ENCODE measurements at regions not wholly inside any gene's neighbourhood (a gene's known extent, or its start where the extent isn't known, plus 50 kb on each side); places are given as distances from the start of the nearest gene placed in this dataset.

- no peak for TF ChIP-seq KDM2A (CRISPR knock-in tag; IDR thresholded peaks at IDR 0.05; ENCODE audit: borderline replicate concordance, low read depth)
- no peak for TF ChIP-seq GATAD2A (CRISPR knock-in tag; IDR thresholded peaks at IDR 0.05)
- WGBS (ENCODE audit: low lambda C conversion rate), result 0% methylated on average over 2 of the region's 2 CpGs
- BruUV-seq (replicated peaks), result no TSS peak
- DNase-seq (ENCODE audit: low spot score) (no peak), FAIRE-seq (no peak), ATAC-seq (no peak)
- H3K4me1 ChIP-seq (ENCODE audit: insufficient read depth, low read length), result no peaks in the 10 kb centered on the region
- H3K36me3 ChIP-seq (replicated peaks in 1 of 2; ENCODE audit: control insufficient read depth in 1 of 2, insufficient read depth in 2 of 2, low read length in 2 of 2), result no peaks in the 10 kb centered on the region
- H3K79me2 ChIP-seq (ENCODE audit: insufficient read depth, low read length), result no peaks in the 10 kb centered on the region
- no peak overlapping the region for H3K9ac ChIP-seq (ENCODE audit: insufficient read depth, low read depth, low read length)
- intact Hi-C loops (cut with micrococcal nuclease; ENCODE audit: unreplicated experiment) (no loop called here), in situ Hi-C loops (cut with HindIII; ENCODE audit: extremely low pct_ligation_motif_present, low pct_unique_long_range_greater_than_20kb) (no loop called here)
- CTCF ChIA-PET (ENCODE audit: low intra/inter-chr PET ratio, low total read pairs), result no interaction called here
- POLR2A ChIA-PET, result no interaction called here
- H3K27me3 ChIP-seq (ENCODE audit: control insufficient read depth in 1 of 2, insufficient read depth in 2 of 2, low read length in 2 of 2), result no peaks in the 10 kb centered on the region
- peaks cover 99% of the 10 kb centered on the region for H3K9me3 ChIP-seq (ENCODE audit: low read length)
- no peak overlapping the region for H2AFZ ChIP-seq (ENCODE audit: low read length)
- no peak overlapping the region for H3K27ac ChIP-seq (ENCODE audit: extremely low read length, insufficient read depth, low read length)
- no peak overlapping the region for H3K4me3 ChIP-seq (replicated peaks in 1 of 3; ENCODE audit: insufficient read depth in 1 of 3, low read depth in 2 of 3, low read length in 3 of 3)
- no peak overlapping the region for H3K4me2 ChIP-seq (ENCODE audit: low read depth, low read length)
- H4K20me1 ChIP-seq (ENCODE audit: insufficient read depth, low read length), result no peaks in the 10 kb centered on the region
These were observed 902.7 kb downstream of the BCL11B start for GRCh38 chr14:98369344-98369743.

DNA sequence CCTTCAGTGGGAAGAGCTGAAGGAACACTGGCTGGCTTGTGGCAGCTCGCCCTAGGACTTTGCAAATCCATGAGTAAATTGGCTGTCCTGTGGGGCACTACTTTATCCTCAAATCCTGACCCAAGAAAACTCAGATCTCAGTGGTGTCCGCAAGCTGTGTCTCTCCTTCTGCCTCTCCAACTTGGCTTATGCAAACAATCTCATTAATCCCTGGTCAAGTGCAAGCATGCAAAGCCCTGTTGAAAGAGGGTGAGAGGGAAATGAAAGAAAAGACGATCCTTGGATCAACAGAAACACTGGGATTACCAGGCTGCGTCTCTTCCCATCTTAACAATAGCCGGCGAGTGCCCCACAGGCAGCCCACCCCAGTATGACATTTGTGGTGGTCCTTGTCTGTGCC is 901.6 kb downstream of the BCL11B start:
- BruUV-seq (replicated peaks), result no TSS peak
- H3K9me3 ChIP-seq (ENCODE audit: low read length), result peaks cover 99% of the 10 kb centered on the region
- DNase-seq (ENCODE audit: low spot score) (no peak), FAIRE-seq (no peak), ATAC-seq (no peak)
- H3K79me2 ChIP-seq (ENCODE audit: insufficient read depth, low read length), result no peaks in the 10 kb centered on the region
- H3K9ac ChIP-seq (ENCODE audit: insufficient read depth, low read depth, low read length), result no peak overlapping the region
- no peak overlapping the region for H2AFZ ChIP-seq (ENCODE audit: low read length)
- no peak overlapping the region for H3K4me3 ChIP-seq (replicated peaks in 1 of 3; ENCODE audit: insufficient read depth in 1 of 3, low read depth in 2 of 3, low read length in 3 of 3)
- no peaks in the 10 kb centered on the region for H3K27me3 ChIP-seq (ENCODE audit: control insufficient read depth in 1 of 2, insufficient read depth in 2 of 2, low read length in 2 of 2)
- in situ Hi-C loops (cut with HindIII; ENCODE audit: extremely low pct_ligation_motif_present, low pct_unique_long_range_greater_than_20kb), result no loop called here
- POLR2A ChIA-PET, result no interaction called here
- TF ChIP-seq ZNF496 (CRISPR knock-in tag; IDR thresholded peaks at IDR 0.05; ENCODE audit: insufficient replicate concordance) (no peak), PRMT3 (CRISPR knock-in tag; IDR thresholded peaks at IDR 0.05; ENCODE audit: borderline replicate concordance, low read depth) (no peak), ZNF75D (CRISPR knock-in tag; IDR thresholded peaks at IDR 0.05; ENCODE audit: borderline replicate concordance) (no peak), ZNF749 (CRISPR knock-in tag; IDR thresholded peaks at IDR 0.05; ENCODE audit: borderline replicate concordance) (no peak), SETDB1 (CRISPR knock-in tag; IDR thresholded peaks at IDR 0.05; ENCODE audit: borderline replicate concordance) (no peak), ZNF577 (CRISPR knock-in tag; IDR thresholded peaks at IDR 0.05; ENCODE audit: borderline replicate concordance, low read depth) (no peak), KLF6 (CRISPR knock-in tag; IDR thresholded peaks at IDR 0.05) (no peak), ZNF607 (CRISPR knock-in tag; IDR thresholded peaks at IDR 0.05; ENCODE audit: borderline replicate concordance) (no peak)
- TF ChIP-seq, protein P1, sequence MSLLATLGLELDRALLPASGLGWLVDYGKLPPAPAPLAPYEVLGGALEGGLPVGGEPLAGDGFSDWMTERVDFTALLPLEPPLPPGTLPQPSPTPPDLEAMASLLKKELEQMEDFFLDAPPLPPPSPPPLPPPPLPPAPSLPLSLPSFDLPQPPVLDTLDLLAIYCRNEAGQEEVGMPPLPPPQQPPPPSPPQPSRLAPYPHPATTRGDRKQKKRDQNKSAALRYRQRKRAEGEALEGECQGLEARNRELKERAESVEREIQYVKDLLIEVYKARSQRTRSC (CRISPR knock-in tag; IDR thresholded peaks at IDR 0.05; ENCODE audit: low read depth), result no peak
- intact Hi-C loops (cut with micrococcal nuclease; ENCODE audit: unreplicated experiment), result no loop called here
- no peaks in the 10 kb centered on the region for H3K36me3 ChIP-seq (replicated peaks in 1 of 2; ENCODE audit: control insufficient read depth in 1 of 2, insufficient read depth in 2 of 2, low read length in 2 of 2)
- H4K20me1 ChIP-seq (ENCODE audit: insufficient read depth, low read length), result no peaks in the 10 kb centered on the region
- no peaks in the 10 kb centered on the region for H3K4me1 ChIP-seq (ENCODE audit: insufficient read depth, low read length)
- CTCF ChIA-PET (ENCODE audit: low intra/inter-chr PET ratio, low total read pairs), result no interaction called here
- 31% methylated on average over 6 of the region's 6 CpGs for WGBS (ENCODE audit: low lambda C conversion rate)
- H3K27ac ChIP-seq (ENCODE audit: extremely low read length, insufficient read depth, low read length), result no peak overlapping the region
- H3K4me2 ChIP-seq (ENCODE audit: low read depth, low read length), result no peak overlapping the region

All from HepG2 (cell line).